T-helper 1 cell treated with Interleukin-12 subunit alpha and Interleukin-12 subunit beta and Interleukin-4 antibody, amounts not matched to agents 30 μg/mL and 1 μg/mL, for 36 hours (primary cell): ENCODE measurements at regions not wholly inside any gene's neighbourhood (a gene's known extent, or its start where the extent isn't known, plus 50 kb on each side); places are given as distances from the start of the nearest gene placed in this dataset.

Experiments used
- H3K27ac Mint-ChIP-seq: one replicate; pipeline ENCODE4 v1.8.0; 2021; ENCODE audit warnings: mild to moderate bottlenecking, mixed read lengths
- H3K27me3 Mint-ChIP-seq: one replicate; pipeline ENCODE4 v1.8.0; 2021; ENCODE audit warnings: low read depth, mixed read lengths
- H3K36me3 Mint-ChIP-seq: one replicate; pipeline ENCODE4 v1.8.0; 2021; ENCODE audit warnings: low read depth, mixed read lengths
- H3K4me1 Mint-ChIP-seq: one replicate; pipeline ENCODE4 v1.8.0; 2021; ENCODE audit warnings: low read depth, mixed read lengths
- H3K4me3 Mint-ChIP-seq: one replicate; pipeline ENCODE4 v1.8.0; 2021; ENCODE audit warnings: mild to moderate bottlenecking, moderate library complexity, mixed read lengths
- H3K9me3 Mint-ChIP-seq: one replicate; pipeline ENCODE4 v1.8.0; 2021; ENCODE audit warnings: mixed read lengths

DNA sequence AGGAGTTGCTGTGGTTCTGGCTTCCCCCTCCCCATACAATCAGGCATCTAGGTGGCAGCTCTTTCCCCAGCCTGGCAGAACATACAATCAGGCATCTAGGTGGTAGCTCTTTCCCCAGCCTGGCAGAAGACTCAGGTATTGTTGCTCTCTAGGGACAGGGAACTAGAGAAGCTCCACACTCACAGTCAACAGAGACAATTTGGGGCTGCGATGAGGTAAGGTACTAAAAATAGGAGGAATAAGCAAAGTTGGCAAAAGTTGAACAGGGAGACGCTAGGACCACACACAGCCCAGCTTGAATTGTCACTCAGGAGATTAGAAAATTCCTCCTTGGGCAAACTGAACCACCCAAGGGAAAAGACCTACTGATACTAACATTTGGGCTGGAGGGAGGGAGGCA is 315.5 kb upstream of the CDH5 start:
- Mint-ChIP-seq H3K4me1 (no peaks in the 10 kb centered on the region), H3K27me3 (peaks cover 3% of the 10 kb centered on the region), H3K27ac (no peak overlapping the region), H3K9me3 (no peaks in the 10 kb centered on the region), H3K4me3 (no peak overlapping the region), H3K36me3 (no peaks in the 10 kb centered on the region)

DNA sequence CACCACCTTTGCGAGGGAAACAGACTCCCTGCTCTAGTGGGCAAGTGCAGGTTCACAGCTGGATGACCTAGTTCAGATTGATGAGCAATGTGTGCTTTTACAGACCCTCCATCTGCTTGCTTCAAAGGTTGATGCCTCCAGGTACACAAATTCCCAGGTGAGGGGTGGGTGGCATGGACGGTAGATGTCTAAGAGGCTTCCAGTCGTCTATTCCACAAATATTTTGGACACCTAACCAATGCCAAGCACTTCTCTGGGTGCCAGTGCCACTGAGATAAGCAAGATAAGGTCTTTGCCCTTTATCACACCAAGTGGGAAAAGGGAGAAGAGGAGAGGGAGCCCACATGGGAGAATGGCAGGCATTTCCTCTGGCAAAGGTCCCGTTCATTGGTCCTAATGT is 316.6 kb upstream of the CDH5 start:
- Mint-ChIP-seq H3K4me3 (no peak overlapping the region), H3K36me3 (no peaks in the 10 kb centered on the region), H3K9me3 (no peaks in the 10 kb centered on the region), H3K27ac (no peak overlapping the region), H3K4me1 (no peaks in the 10 kb centered on the region), H3K27me3 (peaks cover 3% of the 10 kb centered on the region)

DNA sequence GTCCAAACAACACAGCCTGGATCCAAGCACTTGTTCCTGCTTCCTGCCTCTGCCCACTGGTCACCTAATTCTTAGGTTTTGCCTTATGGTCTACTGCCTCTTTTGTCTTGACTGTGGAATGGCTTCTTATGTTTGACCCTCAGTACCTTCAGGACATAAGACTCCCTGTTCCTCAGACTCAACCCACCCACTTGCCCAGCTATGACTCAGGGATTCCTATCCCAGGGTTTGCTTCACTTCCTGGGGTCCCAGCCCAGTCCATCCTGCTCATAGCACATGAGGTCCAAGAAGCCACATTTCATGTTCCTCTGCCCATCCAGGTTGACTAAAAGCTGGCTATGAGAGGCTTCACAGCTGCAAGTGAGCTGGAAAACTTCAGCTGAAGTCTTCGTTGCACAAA is 320.9 kb upstream of the CDH5 start:
- Mint-ChIP-seq H3K27ac (no peak overlapping the region), H3K4me1 (no peaks in the 10 kb centered on the region), H3K27me3 (peaks cover 7% of the 10 kb centered on the region), H3K36me3 (no peaks in the 10 kb centered on the region), H3K9me3 (no peaks in the 10 kb centered on the region), H3K4me3 (no peak overlapping the region)

DNA sequence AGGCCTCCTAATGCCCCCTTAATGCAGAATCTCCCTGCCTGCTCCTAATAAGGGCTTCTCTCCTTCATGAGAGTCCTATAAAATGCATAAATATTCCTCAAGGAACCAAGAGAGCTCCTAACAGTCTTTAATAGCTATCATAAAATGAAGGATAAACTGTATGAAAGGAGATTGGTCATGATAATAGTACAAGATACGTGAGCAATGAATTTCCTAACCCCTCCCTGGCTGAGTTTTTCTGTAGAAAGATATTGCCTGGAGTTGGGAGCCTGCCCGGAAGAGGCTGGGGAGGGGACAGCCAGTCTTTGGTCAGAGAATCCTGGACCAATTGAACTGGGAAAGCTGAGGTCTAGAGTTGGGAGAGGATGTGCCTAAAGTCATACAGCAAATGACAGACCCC is 321.9 kb upstream of the CDH5 start:
- Mint-ChIP-seq H3K27ac (no peak overlapping the region), H3K4me3 (no peak overlapping the region), H3K36me3 (no peaks in the 10 kb centered on the region), H3K27me3 (peaks cover 7% of the 10 kb centered on the region), H3K9me3 (no peaks in the 10 kb centered on the region), H3K4me1 (no peaks in the 10 kb centered on the region)

DNA sequence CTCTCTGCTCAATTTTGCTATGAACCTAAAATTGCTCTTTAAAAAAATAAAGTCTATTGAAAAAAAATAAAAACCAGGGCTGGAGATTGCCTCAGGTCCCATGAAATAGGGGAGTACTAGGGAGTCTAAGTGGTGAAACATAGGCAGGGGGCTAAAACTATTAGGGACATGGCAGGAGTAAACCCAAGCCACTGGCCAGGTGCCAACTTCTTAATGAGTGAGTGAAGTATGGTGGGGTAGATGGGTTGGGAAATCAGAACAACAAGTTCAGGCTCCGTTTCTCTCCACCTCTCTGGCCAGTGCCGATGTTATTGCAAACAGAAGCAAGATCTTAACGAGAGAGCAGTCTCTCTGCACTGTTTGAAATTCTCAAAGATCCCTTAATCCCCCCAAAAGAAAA is 322.4 kb upstream of the CDH5 start:
- H3K4me3 Mint-ChIP-seq: no peak overlapping the region
- H3K9me3 Mint-ChIP-seq: no peaks in the 10 kb centered on the region
- H3K4me1 Mint-ChIP-seq: no peaks in the 10 kb centered on the region
- no peak overlapping the region for H3K27ac Mint-ChIP-seq
- H3K27me3 Mint-ChIP-seq: peaks cover 7% of the 10 kb centered on the region
- no peaks in the 10 kb centered on the region for H3K36me3 Mint-ChIP-seq

GRCh38 chr16:66043326-66043725 is 323.2 kb upstream of the CDH5 start:
- Mint-ChIP-seq H3K27ac (no peak overlapping the region), H3K4me1 (no peaks in the 10 kb centered on the region), H3K9me3 (no peaks in the 10 kb centered on the region), H3K27me3 (peaks cover 7% of the 10 kb centered on the region), H3K4me3 (no peak overlapping the region), H3K36me3 (no peaks in the 10 kb centered on the region)

DNA sequence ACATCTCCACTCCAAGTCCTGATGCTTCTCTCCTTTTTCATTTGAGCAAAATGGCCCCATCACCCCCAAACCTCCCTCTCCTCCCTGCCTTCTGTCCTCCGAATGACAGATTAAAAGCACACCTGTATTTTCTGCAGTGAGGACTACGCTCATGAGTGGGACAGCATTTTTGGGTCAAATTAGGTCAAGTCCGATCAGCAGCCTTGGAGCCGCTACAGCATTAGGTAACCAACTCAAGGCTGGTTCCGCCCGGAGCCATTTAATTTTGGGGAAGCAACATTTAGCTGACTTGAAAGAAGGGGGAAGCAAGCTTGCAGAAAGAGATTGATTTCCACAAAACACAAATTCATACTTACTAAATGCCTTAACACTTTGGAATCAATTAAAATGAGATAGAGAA is 324.1 kb upstream of the CDH5 start:
- H3K27me3 Mint-ChIP-seq: peaks cover 4% of the 10 kb centered on the region
- H3K4me1 Mint-ChIP-seq: no peaks in the 10 kb centered on the region
- no peaks in the 10 kb centered on the region for H3K36me3 Mint-ChIP-seq
- H3K9me3 Mint-ChIP-seq: no peaks in the 10 kb centered on the region
- H3K4me3 Mint-ChIP-seq: no peak overlapping the region
- no peak overlapping the region for H3K27ac Mint-ChIP-seq

DNA sequence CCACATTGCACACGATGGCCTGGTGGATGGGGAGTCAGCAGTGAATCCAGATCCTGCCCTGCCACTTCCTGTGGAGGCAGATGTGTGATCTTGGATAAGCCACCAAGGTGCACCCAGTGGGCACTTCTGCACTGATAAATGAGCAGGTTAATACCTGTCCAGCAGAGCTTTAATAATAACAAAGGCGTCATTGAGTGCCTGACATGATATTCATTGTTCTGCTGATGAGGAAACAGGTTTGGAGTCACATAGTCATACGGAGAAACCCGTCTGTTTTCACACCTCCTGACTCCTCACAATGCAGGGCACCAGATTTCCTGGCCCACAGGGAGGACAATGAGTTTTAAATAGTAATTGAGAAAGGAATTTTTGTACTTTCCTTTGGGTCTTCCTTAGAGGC is 324.6 kb upstream of the CDH5 start:
- H3K27ac Mint-ChIP-seq: no peak overlapping the region
- no peaks in the 10 kb centered on the region for H3K9me3 Mint-ChIP-seq
- H3K4me3 Mint-ChIP-seq: no peak overlapping the region
- peaks cover 4% of the 10 kb centered on the region for H3K27me3 Mint-ChIP-seq
- H3K36me3 Mint-ChIP-seq: no peaks in the 10 kb centered on the region
- H3K4me1 Mint-ChIP-seq: no peaks in the 10 kb centered on the region

DNA sequence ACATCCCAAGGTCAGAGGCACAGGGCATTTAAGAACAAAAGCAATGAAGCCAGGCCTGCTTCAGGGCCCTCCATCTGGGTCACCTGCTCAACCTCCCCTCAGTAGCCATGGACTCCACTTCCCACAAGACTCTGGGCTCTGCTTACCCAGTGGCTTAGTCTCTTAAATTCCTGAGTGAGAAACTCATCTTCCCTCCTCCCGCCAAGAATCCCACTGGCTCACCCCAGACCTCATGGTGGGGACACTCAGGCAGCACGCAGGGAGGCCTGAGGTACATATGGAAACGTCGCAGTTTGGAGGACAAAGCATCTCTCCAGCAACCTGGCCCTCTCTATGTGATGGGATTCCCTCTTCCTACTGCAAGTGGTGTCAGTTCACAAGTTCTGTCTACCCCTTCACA is 326.7 kb upstream of the CDH5 start:
- no peaks in the 10 kb centered on the region for H3K4me1 Mint-ChIP-seq
- no peak overlapping the region for H3K4me3 Mint-ChIP-seq
- no peak overlapping the region for H3K27ac Mint-ChIP-seq
- no peaks in the 10 kb centered on the region for H3K9me3 Mint-ChIP-seq
- H3K36me3 Mint-ChIP-seq: no peaks in the 10 kb centered on the region
- peaks cover 4% of the 10 kb centered on the region for H3K27me3 Mint-ChIP-seq

- Mint-ChIP-seq H3K27ac (no peak overlapping the region), H3K36me3 (no peaks in the 10 kb centered on the region), H3K4me3 (no peak overlapping the region), H3K27me3 (no peaks in the 10 kb centered on the region), H3K4me1 (no peaks in the 10 kb centered on the region), H3K9me3 (no peaks in the 10 kb centered on the region)
Observed at GRCh38 chr16:66036793-66037715, 329.4 kb upstream of the CDH5 start.

DNA sequence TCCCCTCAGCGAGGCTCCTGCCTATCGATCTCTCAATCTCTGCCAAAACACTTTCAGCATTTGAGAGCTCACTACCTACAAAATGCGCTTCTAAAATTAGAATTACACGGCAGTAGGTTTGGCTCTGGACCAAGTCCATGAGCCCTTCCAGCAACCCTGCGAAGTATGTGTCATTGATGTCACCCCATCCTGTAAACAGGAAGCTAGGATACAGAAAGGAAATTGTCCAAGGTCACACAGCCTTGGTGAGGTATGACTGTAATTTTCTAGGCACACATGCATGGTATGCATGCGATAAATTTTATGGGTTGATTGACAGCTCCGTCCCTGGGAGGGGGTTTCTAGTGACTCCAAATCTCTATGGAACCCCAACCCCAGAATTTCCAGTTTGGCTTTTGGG is 330.3 kb upstream of the CDH5 start:
- Mint-ChIP-seq H3K27ac (no peak overlapping the region), H3K4me3 (no peak overlapping the region), H3K4me1 (no peaks in the 10 kb centered on the region), H3K36me3 (no peaks in the 10 kb centered on the region), H3K27me3 (no peaks in the 10 kb centered on the region), H3K9me3 (no peaks in the 10 kb centered on the region)

- H3K9me3 Mint-ChIP-seq: no peaks in the 10 kb centered on the region
- no peaks in the 10 kb centered on the region for H3K36me3 Mint-ChIP-seq
- no peak overlapping the region for H3K4me3 Mint-ChIP-seq
- no peak overlapping the region for H3K27ac Mint-ChIP-seq
- H3K4me1 Mint-ChIP-seq: no peaks in the 10 kb centered on the region
- H3K27me3 Mint-ChIP-seq: no peaks in the 10 kb centered on the region
Observed at GRCh38 chr16:66035096-66035495, 331.4 kb upstream of the CDH5 start.

DNA sequence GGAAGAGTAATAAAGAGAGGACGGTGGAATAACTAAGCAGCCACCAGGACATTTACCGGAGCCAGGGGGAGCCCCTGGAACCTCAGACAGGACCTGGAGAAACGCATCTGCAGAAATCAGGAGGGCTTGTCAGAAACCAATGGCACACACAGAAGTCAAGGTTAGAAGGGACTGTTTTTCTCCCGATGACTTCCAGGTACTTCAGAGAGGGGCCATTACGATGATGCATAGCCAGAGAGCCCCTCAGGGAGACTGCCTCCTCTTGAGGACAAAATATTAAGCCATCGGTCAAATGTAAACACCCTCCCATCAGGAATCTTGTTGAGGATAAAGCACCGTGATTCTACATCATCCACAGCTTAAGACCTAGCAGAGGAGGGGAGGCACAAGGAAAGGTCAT is 333.6 kb upstream of the CDH5 start:
- Mint-ChIP-seq H3K9me3 (no peaks in the 10 kb centered on the region), H3K36me3 (no peaks in the 10 kb centered on the region)

DNA sequence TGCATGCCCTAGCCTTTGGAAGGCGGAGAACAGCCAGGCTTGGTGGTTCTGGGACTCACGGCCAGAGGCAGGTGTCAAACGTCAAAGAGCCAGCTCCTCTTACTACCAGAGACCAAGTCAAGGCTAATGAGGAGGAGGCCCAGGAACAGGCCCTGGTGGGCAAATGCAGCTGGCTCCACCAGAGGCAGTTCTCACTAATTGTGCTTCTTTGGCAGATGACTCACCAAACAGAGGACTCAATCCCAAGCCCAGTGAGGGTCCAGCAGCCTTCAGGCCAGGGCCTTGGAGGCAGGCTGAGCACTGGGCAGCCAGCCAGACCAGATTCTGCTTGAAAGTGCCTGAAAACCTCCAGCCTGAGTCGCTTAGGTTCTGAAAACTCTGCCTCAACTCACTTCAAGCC is 336.5 kb upstream of the CDH5 start:
- Mint-ChIP-seq H3K27me3 (no peaks in the 10 kb centered on the region), H3K4me1 (no peaks in the 10 kb centered on the region), H3K9me3 (peaks cover under 1% of the 10 kb centered on the region), H3K27ac (no peak overlapping the region), H3K4me3 (no peak overlapping the region), H3K36me3 (no peaks in the 10 kb centered on the region)

More for the DNA sequence above, 333.6 kb upstream of the CDH5 start:
- Mint-ChIP-seq H3K4me3 (no peak overlapping the region), H3K27me3 (no peaks in the 10 kb centered on the region), H3K27ac (no peak overlapping the region), H3K4me1 (no peaks in the 10 kb centered on the region)

DNA sequence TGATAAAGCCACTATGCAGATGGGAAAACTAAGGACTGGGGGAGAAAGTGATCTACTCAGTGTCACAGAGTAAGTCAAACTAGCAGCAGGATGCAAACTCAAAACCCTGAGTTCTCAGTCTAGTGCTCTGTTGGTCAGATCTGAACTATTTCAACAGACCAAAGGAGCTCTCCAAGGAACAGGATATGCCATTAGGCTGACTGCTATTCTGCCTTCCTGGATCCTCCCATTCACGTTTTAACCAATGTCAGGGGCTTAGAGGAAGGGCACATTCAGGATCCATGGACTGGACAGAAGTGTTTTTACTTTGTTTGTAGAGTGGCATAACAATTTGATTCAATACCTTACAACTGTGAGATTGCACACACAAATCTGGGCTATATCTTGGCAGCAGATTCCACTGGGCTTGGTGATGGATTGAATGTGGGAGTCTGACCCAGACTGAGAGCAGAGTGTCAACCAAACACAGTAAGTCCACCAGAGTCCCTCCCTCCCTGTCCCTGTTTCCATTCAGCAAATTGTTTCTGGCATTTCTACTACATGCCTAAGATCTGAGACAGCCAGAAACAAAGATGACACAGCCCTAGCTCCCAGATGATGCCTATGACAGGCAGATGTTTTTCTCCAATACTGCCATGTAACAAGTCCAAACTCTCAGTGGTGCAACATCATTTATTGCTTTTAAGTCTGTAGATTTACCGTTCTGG is 337.8 kb upstream of the CDH5 start:
- Mint-ChIP-seq H3K27me3 (no peaks in the 10 kb centered on the region), H3K4me3 (no peak overlapping the region), H3K4me1 (no peaks in the 10 kb centered on the region), H3K9me3 (peaks cover 8% of the 10 kb centered on the region), H3K36me3 (no peaks in the 10 kb centered on the region), H3K27ac (no peak overlapping the region)
